Renal cortex interstitium (tissue), 11 donors: ENCODE measurements at regions not wholly inside any gene's neighbourhood (a gene's known extent, or its start where the extent isn't known, plus 50 kb on each side); places are given as distances from the start of the nearest gene placed in this dataset.

Source experiments
- DNase-seq, 11 donors: peaks; one replicate each; pipeline ENCODE4 v3.0.0-alpha.2; 2013; ENCODE audit warnings: low read depth in 9 of 11, low spot score in 4 of 11; ENCODE audit errors: extremely low read depth in 1 of 11

DNA sequence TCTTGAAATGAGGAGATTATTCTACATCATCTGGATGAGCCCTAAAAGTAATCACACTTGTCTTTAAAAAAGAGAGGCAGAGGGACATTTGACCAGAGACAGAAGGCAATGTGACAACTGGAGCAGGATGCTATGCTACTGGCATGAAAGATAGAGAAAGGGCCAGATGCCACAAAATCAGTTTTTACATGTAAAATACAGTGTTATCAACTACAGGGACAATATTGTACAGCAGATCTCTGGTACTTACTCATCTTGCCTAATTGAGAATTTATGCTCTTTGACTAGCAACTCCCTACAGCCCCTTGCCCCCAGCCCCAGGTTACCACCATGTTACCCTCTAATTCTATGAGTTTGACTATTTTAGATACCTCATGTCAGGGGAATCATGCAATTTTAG lies 633.4 kb downstream of the LTN1 start:
- DNase-seq: no peak

DNA sequence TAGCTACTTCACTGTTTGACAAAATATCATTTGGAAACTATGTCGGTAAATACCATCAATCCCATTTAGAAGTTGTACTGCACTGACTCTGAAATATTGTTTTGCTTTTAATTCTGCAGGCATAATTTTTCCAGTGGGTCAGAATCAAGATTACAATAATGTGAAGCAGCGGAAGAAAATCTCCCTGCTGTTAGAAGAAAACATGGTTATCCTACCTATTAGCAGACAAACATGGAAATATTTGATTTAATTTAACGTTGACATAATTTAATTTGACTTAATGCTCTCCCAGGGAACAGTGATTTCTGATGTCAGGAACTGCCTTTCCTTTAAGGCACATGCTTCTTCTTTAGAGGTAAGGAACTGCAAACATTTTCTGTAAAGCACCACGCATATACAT lies 634.0 kb downstream of the LTN1 start:
- DNase-seq: no peak

DNA sequence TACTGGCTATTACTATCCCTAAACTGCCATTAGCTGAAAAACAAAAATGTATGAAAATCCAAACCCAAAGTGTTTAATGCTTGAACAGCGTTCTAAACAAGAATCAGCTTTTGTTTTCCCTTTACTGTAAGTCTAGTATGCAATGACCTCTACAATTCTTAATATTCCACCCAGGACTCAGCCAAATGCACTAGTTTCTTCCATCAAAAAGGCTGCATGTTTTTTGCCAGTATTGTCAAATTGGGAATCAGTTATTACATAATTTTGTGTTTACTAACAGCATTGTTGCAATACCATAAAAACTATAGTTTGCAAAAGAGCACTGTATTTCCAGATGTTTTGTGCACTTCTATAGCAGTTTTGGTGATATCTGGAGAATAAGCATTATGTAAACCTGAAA lies 634.5 kb downstream of the LTN1 start:
- DNase-seq: no peak

DNA sequence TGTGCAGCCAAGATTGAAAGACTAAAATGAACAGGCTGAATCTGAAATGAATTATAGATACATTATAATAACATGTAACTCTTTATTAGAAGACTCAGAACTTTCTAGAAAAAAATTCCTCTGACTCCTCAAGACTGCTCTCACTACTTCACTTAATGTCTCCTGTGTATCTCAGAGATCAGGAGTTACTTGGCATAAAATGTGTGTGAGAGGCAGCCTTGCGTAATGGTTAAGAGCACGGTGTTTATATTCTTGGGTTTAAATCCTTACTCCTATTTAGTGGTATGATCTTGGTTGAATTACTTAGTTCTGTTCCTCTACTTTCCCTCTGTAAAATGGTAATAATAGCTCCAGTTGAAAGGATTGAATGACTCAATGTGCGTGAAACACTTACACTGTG lies 634.9 kb downstream of the LTN1 start:
- DNase-seq: no peak

DNA sequence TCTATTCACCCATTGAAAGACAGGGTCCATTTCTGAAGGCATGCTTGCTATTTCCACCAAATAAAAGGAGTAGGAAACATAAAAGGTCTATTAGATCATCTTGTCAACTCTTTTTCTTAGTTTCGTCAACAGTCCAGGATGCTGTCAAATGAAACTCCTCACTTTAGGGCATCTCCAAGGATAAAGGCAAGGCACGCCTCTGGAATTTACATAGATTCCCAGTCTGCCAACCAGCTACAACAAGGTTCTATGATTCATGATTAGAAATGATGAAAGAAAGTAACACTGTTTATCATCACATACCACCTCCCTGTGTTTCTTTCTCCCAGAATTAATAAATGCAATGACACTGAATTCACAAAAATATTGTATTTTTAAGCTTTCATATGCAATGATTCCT lies 636.3 kb downstream of the LTN1 start:
- DNase-seq: no peak

DNA sequence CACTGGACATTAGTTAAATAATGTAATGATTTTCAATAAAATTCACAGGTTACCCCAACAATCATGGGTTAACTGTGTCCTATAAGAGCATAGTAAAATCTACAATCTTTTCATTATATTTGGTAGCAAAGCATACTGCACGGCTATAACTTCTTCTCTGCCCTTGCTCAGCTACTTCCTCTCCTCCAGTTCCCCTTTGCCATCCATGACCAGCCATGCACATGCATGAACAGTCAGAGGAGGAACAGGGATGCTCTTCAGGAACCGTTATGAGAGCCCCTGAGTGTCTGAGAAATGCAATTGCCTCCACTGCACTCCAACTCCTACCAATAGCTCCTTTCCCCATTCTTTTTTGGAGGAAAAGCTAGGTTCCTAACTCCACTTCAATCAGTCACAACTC lies 646.7 kb downstream of the LTN1 start:
- DNase-seq: no peak

DNA sequence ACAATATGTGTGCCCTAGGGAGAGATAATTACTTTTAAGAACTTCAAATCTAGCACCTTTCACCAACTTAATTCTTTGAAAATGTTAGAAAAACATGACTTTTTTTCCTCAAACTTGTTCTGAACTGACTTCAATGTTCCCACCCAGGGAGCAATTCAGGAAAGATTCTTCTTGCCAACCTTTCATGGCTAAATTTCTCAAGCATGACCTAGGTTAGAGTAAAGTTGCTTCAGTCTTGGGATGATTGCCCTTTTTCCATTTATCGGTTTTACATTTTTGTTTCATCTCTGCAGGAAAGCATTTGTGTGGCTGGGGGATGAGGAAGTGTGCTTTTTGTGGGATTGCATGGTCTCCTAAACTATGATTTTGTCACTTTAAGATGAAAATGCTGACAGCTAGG lies 647.7 kb downstream of the LTN1 start:
- no peak for DNase-seq

DNA sequence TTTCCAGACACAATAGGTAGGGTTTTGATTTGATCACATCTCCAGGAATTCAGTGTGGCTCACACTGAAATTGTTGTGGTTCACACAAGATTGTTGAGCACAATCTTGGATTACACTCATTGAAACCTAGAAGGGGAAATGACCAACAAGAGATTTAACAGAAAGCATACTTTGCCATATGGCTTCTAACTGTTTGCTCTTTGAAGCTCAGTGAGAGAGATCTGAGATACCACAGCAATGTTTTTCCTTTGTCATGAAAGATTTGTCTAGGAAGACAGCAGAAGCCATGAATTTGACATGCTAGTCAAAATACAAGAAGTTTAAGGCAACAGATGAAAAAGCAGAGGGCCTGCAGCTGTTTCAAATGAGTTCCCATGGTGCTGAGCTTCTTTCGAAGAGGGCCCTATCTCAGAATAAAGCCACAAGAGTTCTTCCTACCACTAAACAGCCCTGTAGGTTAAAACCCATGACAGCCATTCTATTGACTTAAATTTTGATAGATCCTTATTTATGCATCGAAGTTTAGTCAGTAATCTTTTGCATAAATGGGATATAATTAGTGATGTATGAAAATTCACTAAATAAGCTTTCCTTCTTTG lies 650.4 kb downstream of the LTN1 start:
- DNase-seq: no peak

DNA sequence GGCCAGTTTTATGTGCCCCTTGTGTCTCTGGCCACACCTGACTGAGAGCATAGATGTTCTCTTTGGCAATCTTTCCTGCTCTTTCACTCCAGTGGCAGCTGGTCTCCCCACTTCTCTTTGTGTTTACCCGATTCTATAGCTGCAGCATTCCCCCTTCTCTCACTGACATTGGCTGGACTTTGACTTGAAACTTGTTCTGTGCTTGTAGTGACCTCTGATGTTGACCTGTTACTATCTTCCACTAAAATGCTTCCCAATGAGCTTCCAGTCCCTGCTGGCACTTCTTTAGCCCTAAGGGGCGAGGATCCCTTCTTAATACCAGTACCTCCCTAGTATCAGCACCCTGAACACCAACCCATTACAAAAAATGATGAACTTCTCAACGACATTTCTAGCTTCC lies 653.3 kb downstream of the LTN1 start:
- DNase-seq: no peak

DNA sequence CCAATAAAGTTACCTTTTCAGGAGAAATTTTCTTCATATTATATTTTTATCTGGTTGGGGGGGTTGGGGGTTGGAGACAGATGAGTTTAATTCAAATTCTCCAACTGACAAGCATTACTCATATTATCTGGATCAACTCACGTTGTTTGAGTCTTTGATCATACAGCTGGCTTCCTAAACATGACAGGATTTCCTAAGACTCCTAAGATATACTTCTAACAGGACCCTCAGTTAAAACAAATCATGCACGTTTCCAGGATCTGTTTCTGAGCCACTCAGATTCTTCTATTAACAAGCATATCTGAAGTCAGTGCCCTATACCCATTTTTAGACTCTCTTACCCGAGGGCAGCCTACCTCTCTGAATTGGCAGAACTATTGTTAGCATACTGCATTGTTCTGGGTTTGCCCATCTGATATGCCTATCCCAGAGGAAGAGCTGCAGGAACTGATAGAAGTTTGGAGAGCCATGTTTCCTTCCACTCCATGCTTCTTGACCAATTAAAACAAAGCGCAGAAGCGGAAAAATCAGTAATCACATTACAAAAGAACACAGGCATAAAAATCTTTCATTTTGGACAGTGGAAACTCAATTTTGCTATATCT lies 653.9 kb downstream of the LTN1 start:
- no peak for DNase-seq

DNA sequence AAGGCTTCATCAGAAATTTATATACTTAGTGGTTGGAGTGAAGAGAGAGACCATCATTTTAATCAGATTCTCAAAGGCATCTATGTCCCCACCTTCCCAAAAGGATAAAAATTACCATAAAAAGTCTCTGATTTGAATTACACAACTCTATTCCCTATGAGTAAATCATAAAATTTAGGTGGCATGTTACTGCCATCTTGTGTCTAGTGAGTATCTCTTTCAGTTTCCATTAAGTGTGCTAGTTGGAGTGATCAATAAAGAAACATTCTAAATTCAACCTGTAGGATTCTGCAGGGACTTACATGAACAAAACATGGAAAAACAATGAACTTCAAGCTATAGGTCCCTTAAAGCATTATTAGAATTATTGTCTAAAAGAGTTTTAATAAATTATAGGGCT lies 655.4 kb downstream of the LTN1 start:
- DNase-seq: peak in 3 of 11 donors; percentile 11 to 46 (median 20)

DNA sequence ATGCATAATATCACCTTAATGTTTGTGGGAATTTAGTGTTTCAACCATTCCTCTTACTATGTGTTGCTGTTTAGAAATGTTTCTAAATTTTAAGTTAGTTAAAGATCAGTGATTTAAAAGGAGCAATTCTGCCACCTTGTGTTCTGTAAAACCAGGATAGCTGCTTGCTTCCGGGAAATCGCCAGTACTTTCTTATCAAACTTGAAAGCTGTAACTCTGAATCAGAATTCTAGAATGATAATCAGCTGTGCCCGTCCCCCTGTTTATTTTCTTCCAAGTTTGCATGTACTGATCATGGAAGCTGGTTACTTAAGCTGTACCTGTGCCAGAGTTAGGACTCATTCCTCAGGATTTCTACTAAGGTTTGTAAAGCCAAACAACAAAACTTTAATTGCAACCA lies 656.4 kb downstream of the LTN1 start:
- DNase-seq: peak; percentile 33 to 70 (median 56)

DNA sequence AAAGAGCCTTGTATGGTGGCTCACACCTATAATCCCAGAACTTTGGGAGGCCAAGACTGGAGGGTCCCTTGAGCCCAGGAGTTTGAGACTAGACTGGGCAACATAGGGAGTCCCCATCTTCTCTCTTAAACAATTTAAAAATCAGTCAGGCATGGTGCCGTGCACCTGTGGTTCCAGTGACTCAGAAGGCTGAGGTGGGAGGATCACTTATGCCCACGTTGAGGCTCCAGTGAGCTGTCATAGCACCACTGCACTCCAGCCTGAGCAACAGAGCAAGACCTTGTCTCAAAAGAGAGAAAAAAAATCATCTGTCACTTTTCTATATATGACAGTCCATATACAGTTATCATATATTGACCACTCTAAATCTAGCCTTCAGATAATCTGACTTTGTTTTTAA lies 658.3 kb downstream of the LTN1 start:
- DNase-seq: no peak

DNA sequence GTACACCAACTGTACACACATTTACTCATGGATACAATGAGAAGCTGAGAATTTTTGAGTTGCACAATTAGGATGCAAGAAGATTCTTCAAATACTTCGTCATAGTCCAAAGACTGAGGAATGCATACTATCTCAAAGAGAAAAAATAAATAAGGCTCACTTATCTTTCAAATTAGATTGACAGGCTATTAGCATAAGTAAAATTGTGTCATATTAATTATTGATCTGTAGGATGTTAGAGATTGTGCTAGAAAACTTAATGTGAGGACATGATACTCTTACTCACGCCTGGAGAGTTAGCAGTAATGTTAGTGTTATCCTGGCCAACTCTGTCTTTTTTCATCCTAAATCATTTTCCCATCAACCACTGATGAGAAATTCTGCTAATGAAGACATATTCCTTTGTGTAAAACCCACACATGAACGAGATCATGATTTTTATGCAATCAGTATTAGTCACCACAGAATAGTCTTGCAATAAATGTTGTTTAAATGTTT lies 659.0 kb downstream of the LTN1 start:
- DNase-seq: no peak

DNA sequence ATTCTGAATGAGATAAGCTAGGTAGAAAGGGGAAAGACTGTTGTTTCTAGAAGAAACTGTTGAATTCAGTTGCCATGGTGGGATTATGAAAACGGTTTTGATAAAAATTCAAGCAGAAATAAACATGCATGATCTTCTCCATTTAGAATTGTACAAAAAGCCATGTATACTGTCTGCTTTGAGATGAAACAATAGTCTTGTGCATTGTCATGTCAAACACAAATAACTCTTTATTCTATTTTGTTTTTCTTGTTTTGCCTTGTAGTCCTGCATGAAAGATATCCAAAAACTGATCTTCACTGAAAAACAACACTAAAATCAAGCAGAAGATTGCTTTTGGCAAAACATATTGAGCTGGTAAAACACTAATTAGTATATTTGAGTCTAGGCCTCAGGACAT lies 659.9 kb downstream of the LTN1 start:
- DNase-seq: no peak

DNA sequence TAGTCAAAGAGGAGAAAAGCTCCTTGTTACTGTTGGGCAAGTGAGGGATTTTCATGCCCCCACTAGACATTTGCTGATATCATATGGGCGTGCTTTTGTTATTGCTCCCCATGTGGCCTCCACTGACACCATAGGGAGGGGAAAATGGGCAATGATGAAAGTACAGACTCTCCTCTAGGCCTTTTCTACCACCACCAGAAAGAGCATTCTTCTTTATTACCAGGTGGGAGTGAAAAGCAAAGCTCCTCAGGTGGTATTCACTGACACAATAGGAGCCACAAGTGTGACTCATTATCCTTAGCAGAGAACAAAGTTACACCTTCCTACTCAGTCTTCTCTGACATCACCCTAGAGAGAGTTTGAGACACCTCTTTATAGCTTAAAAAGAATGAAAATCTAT lies 667.1 kb downstream of the LTN1 start:
- DNase-seq: no peak

DNA sequence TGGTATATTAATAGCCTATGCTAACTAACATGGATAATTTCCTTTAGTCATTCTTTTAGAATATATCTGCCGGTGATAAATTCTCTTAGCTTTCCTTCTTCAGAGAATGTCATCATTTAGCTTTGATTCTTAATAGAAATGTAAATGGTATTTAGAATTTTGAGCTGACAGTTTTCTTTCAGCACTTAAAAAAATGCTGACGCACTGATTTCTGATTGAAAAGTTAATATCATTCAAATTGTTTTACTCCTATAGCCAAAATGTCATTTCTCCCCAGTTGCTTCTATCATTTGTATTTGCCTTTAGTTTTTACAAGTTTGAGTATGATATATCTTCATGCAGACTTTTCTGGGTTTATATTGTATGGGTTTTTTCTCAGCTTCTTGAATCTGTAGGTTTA lies 668.0 kb downstream of the LTN1 start:
- no peak for DNase-seq

DNA sequence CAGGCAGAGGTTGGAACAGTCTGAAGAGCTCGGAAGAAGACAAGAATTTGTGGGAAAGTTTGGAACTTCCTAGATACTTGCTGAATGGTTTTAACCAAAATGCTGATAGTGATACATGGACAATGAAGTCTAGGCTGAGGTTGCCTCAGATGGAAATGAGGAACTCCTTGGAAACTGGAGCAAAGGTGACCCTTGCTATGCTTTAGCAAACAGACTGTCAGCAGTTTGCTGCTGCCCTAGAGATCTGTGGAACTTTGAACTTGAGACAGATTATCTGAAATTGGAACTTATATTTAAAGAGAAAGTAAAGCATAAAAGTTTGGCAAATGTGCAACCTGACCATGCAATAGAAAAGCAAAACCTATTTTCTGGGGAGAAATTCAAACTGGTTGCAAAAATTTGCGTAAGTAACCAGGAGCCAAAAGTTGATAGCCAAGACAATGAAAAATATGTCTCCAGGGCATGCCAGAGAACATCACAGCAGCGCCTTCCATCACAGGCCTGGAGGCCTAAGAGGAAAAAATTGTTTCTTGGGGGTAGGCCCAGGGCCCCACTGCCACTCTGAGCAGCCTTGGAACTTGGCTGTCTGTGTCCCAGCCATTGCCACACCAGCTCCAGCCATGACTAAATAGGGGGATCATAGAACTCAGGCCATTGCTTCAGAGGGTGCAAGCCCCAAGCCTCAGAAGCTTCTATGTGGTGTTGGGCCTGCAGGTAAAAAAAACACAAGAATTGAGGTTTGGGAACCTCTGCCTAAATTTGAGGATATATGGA lies 675.3 kb downstream of the LTN1 start:
- DNase-seq: no peak

DNA sequence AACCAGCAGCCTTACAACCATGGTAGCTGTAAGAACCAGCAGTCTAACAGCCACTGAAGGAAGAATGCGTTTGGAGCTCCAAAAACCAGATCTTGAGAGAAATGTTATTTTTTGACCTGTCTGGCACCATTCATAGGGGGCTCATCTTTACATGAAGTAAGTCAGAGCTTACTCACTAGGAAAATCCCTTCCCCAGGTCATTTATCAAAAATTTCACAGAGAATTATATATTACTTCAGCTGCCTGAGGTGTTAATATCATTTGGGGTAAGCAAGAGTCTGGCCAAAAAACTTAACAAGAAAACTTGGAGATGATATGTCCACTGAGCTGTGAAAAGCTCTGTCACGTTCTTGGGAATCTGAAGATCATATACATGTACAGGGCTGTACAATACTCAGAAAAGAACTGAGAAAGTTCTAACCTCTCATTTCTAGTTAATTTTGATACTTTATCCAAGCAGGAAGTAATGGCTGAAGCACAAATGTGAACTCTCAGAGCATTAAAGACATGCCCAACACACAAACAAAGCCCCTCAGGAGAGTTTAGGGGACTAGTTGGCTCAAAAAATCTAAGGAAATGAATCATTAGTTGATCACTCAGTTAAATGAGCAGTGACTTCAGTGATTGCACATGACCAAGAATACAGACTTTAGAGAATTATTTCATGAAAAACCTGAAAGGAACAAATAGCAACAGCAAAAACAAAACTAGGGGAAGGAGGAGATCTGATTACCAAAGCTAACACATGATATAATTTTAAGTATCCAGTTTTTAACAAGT lies 681.1 kb downstream of the LTN1 start:
- DNase-seq: no peak

DNA sequence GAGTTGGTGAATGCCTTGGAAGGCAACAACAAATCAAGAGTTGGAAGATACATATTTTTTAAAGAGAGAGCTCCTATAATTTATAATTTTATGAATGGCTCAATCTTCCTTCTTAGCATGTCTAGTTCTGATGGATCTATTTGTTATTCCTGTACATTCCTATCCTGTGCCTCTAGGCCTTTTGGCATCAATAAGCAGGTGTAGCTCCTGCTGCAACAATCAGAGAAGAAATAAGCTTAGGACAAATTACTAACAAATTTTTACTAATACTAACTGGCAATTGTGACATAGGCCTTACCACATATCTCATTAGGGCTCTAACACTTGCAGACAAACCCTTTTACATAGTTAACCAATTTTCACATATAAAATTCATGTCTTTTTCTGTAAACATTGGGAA lies 682.0 kb downstream of the LTN1 start:
- DNase-seq: no peak
